Endothelial cell of umbilical vein (primary cell): ENCODE measurements at regions not wholly inside any gene's neighbourhood (a gene's known extent, or its start where the extent isn't known, plus 50 kb on each side); places are given as distances from the start of the nearest gene placed in this dataset.

Experiments used
- BruUV-seq: library from RNA; stranded (reverse); fragments of 400-500 nt; replicated peaks from 2 replicates; lab custom pipeline; 2021; lab: Mats Ljungman, UMichigan
- CTCF ChIA-PET: fragments of 300-600, 350-600 bp; sonication (Branson Sonifier 250); formaldehyde crosslinking; loops from one replicate; lab custom pipeline; 2021; ENCODE audit warnings: antibody characterized with exemption, inconsistent platforms; lab: Charles Lee
- POLR2A ChIA-PET: fragments of 300-600, 350-600 bp; sonication (Branson Sonifier 250); formaldehyde crosslinking; loops from one replicate; lab custom pipeline; 2021; ENCODE audit warnings: antibody characterized with exemption, inconsistent platforms; lab: Charles Lee
- DNase-seq: peaks from one replicate; pipeline ENCODE4 v3.0.0-alpha.2; 2011; ENCODE audit warnings: low read depth, low spot score
- FAIRE-seq: peaks from 2 replicates; lab custom pipeline; 2011; peaks lifted over from hg19 to GRCh38; lab: Jason Lieb, UNC
- H2AFZ ChIP-seq: 2 replicates; pipeline ENCODE4 v1.6.0; 2012; ENCODE audit warnings: low read depth, low read length, control low read depth, inconsistent platforms
- H3K27ac ChIP-seq: 2 replicates; pipeline ENCODE4 v1.5.1; 2011; ENCODE audit warnings: low read depth, mild to moderate bottlenecking, control low read depth, low read length, moderate library complexity; ENCODE audit not compliant: insufficient read depth
- H3K27me3 ChIP-seq, 2 experiments: 2 replicates each; pipeline versions ENCODE4 v1.6.0 to v1.6.1; 2011; ENCODE audit warnings: low read length in 2 of 2, mixed read lengths in 1 of 2; ENCODE audit not compliant: control insufficient read depth in 2 of 2, insufficient read depth in 2 of 2
- H3K36me3 ChIP-seq, 2 experiments: 2 replicates in 1 of 2; 3 replicates in 1 of 2; pipeline ENCODE4 v1.5.1; 2011; ENCODE audit warnings: low read length in 2 of 2, mild to moderate bottlenecking in 1 of 2, moderate library complexity in 1 of 2; ENCODE audit not compliant: control insufficient read depth in 2 of 2, insufficient read depth in 2 of 2; ENCODE audit errors: extremely low read depth in 1 of 2
- H3K4me1 ChIP-seq: 3 replicates; pipeline ENCODE4 v1.5.1; 2011; ENCODE audit warnings: mild to moderate bottlenecking, low read length; ENCODE audit not compliant: control insufficient read depth, insufficient read depth; ENCODE audit errors: extremely low read depth
- H3K4me2 ChIP-seq: 2 replicates; pipeline ENCODE4 v1.6.1; 2011; ENCODE audit warnings: low read length, control low read depth, mixed read lengths; ENCODE audit not compliant: insufficient read depth
- H3K4me3 ChIP-seq, 3 experiments: fragments of 200-600 bp in 1 of 3; sonication (generic), shearing (Covaris generic) in 1 of 3; replicated peaks in 1 of 3; 2 replicates each; pipeline ENCODE4 v1.5.1; 2011 to 2016; ENCODE audit warnings: control low read depth in 3 of 3, low read length in 3 of 3, mild to moderate bottlenecking in 2 of 3, inconsistent platforms in 1 of 3, low read depth in 1 of 3, moderate library complexity in 1 of 3; ENCODE audit not compliant: insufficient read depth in 1 of 3
- H3K79me2 ChIP-seq: 2 replicates; pipeline ENCODE4 v1.6.0; 2012; ENCODE audit warnings: low read length, inconsistent platforms; ENCODE audit not compliant: control insufficient read depth, insufficient read depth
- H3K9ac ChIP-seq: replicated peaks from 2 replicates; pipeline ENCODE3; 2011; ENCODE audit warnings: low read length, control low read depth; ENCODE audit not compliant: insufficient read depth; ENCODE audit errors: extremely low read depth
- H3K9me1 ChIP-seq: replicated peaks from 3 replicates; pipeline ENCODE4 v1.6.0; 2011; ENCODE audit warnings: mild to moderate bottlenecking, low read length; ENCODE audit not compliant: control insufficient read depth, insufficient read depth; ENCODE audit errors: extremely low read depth
- H3K9me3 ChIP-seq: replicated peaks from 2 replicates; pipeline ENCODE4 v1.5.1; 2012; ENCODE audit warnings: low read length, inconsistent platforms; ENCODE audit not compliant: control insufficient read depth, insufficient read depth
- H4K20me1 ChIP-seq: replicated peaks from 2 replicates; pipeline ENCODE3; 2011; ENCODE audit warnings: mild to moderate bottlenecking, low read length; ENCODE audit not compliant: control insufficient read depth, insufficient read depth; ENCODE audit errors: extremely low read depth
- EZH2 ChIP-seq: IDR thresholded peaks from 2 replicates; pipeline ENCODE4 v1.6.1; 2012; ENCODE audit warnings: borderline replicate concordance, low read depth, mild to moderate bottlenecking, moderate library complexity, low read length, inconsistent platforms; ENCODE audit not compliant: severe bottlenecking
- FOS ChIP-seq: IDR thresholded peaks from 2 replicates; pipeline ENCODE4 v1.6.1; 2011; ENCODE audit warnings: mild to moderate bottlenecking, low read length, moderate library complexity, borderline replicate concordance; ENCODE audit not compliant: insufficient read depth
- GATA2 ChIP-seq: IDR thresholded peaks from 2 replicates; pipeline ENCODE4 v1.7.0; 2011; ENCODE audit warnings: low read depth, mild to moderate bottlenecking, moderate library complexity, mixed read lengths, low read length; ENCODE audit not compliant: insufficient read length, insufficient read depth
- JUN ChIP-seq: IDR thresholded peaks from 2 replicates; pipeline ENCODE4 v1.6.1; 2011; ENCODE audit warnings: borderline replicate concordance, low read depth; ENCODE audit not compliant: insufficient read length, insufficient read depth
- MAX ChIP-seq: IDR thresholded peaks from 2 replicates; pipeline ENCODE4 v1.6.1; 2011; ENCODE audit not compliant: insufficient read depth, insufficient read length
- MYC ChIP-seq: IDR thresholded peaks from one replicate; pipeline ENCODE4 v1.6.1; 2011; ENCODE audit warnings: mild to moderate bottlenecking, low read depth, low read length
- POLR2A ChIP-seq: IDR thresholded peaks from 2 replicates; pipeline ENCODE4 v1.6.1; 2012; ENCODE audit warnings: low read depth, mild to moderate bottlenecking, control low read depth, low read length
- POLR2AphosphoS5 ChIP-seq: IDR thresholded peaks from 2 replicates; pipeline ENCODE4 v1.6.1; 2012; ENCODE audit warnings: low read depth, mild to moderate bottlenecking, control low read depth, low read length, moderate library complexity; ENCODE audit not compliant: insufficient read depth
- dilution Hi-C: fragments of 300-500 bp; cut with MboI; formaldehyde crosslinking; loops from one replicate; pipeline ENCODE4 v1.15.0; 2019; ENCODE audit warnings: low sequenced_read_pairs; ENCODE audit not compliant: extremely low pct_ligation_motif_present
- intact Hi-C: fragments of 100-400 bp; cut with micrococcal nuclease; formaldehyde crosslinking; loops from one replicate; pipeline ENCODE4 v1.10.0; 2022
- TF ChIP-seq, protein P1 (sequence below), 2 donors: IDR thresholded peaks; 1 replicate in 1 of 2; 2 replicates in 1 of 2; pipeline ENCODE4 v1.5.1; 2011; ENCODE audit warnings: low read length in 2 of 2, mild to moderate bottlenecking in 2 of 2, moderate library complexity in 2 of 2, control low read depth in 1 of 2, inconsistent platforms in 1 of 2, low read depth in 1 of 2; ENCODE audit not compliant: insufficient read depth in 1 of 2; ENCODE audit errors: extremely low read depth in 1 of 2

DNA sequence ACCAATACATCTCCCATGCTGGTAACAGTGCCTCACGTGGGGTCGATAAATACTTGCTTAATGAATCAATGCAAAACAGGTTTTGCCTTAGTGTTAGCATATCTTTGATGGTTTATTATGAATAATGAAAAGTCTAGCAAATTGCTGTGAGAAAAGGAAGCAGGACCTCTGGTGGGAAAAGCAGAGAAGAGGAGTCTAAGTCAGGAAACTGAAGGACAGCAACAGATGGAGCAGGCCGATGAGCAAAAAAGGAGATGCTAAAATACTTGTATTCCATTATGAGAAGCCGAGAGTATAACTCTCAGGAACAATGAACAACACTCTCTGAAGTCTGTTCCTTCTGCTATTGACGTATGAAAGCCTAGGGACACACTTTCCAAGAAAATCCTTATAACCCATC is 555.2 kb upstream of the KLHL29 start:
- dilution Hi-C loops = no loop called here
- Histone ChIP-seq H2AFZ (no peak overlapping the region), H3K27ac (no peak overlapping the region), H3K9me1 (no peaks in the 10 kb centered on the region), H3K4me2 (no peak overlapping the region), H3K9ac (no peak overlapping the region), H3K9me3 (peaks cover 4% of the 10 kb centered on the region), H3K4me1 (no peaks in the 10 kb centered on the region), H3K4me3 (no peak overlapping the region), H3K79me2 (no peaks in the 10 kb centered on the region), H4K20me1 (no peaks in the 10 kb centered on the region), H3K36me3 (no peaks in the 10 kb centered on the region), H3K27me3 (no peaks in the 10 kb centered on the region)
- no TSS peak for BruUV-seq
- intact Hi-C loops = no loop called here
- DNase-seq (no peak), FAIRE-seq (no peak)
- TF ChIP-seq JUN (no peak), POLR2A (no peak), FOS (no peak), MAX (no peak), MYC (no peak), POLR2AphosphoS5 (no peak)
- POLR2A ChIA-PET = no interaction called here
- CTCF ChIA-PET = no interaction called here

GRCh38 chr2:22832196-22832595 is 552.8 kb upstream of the KLHL29 start:
- ChIA-PET CTCF (no interaction called here), POLR2A (no interaction called here)
- Histone ChIP-seq H3K36me3 (no peaks in the 10 kb centered on the region), H3K27me3 (no peaks in the 10 kb centered on the region), H3K9me1 (no peaks in the 10 kb centered on the region), H4K20me1 (no peaks in the 10 kb centered on the region), H3K4me1 (no peaks in the 10 kb centered on the region), H3K4me2 (no peak overlapping the region), H3K79me2 (no peaks in the 10 kb centered on the region), H3K9ac (no peak overlapping the region), H2AFZ (no peak overlapping the region), H3K4me3 (no peak overlapping the region), H3K9me3 (peaks cover 4% of the 10 kb centered on the region), H3K27ac (no peak overlapping the region)
- intact Hi-C loops (no loop called here), dilution Hi-C loops (no loop called here)
- TF ChIP-seq MAX (no peak), POLR2A (no peak), GATA2 (no peak), POLR2AphosphoS5 (no peak), EZH2 (no peak), MYC (no peak), JUN (no peak), FOS (no peak)
- TF ChIP-seq, protein P1, sequence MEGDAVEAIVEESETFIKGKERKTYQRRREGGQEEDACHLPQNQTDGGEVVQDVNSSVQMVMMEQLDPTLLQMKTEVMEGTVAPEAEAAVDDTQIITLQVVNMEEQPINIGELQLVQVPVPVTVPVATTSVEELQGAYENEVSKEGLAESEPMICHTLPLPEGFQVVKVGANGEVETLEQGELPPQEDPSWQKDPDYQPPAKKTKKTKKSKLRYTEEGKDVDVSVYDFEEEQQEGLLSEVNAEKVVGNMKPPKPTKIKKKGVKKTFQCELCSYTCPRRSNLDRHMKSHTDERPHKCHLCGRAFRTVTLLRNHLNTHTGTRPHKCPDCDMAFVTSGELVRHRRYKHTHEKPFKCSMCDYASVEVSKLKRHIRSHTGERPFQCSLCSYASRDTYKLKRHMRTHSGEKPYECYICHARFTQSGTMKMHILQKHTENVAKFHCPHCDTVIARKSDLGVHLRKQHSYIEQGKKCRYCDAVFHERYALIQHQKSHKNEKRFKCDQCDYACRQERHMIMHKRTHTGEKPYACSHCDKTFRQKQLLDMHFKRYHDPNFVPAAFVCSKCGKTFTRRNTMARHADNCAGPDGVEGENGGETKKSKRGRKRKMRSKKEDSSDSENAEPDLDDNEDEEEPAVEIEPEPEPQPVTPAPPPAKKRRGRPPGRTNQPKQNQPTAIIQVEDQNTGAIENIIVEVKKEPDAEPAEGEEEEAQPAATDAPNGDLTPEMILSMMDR (IDR thresholded peaks at IDR 0.05; ENCODE audit: extremely low read depth in 1 of 2, insufficient read depth in 1 of 2, low read depth in 1 of 2, low read length in 2 of 2) = no peak
- DNase-seq (no peak), FAIRE-seq (no peak)
- no TSS peak for BruUV-seq
